Choroid plexus epithelial cell (primary cell): ENCODE measurements at regions not wholly inside any gene's neighbourhood (a gene's known extent, or its start where the extent isn't known, plus 50 kb on each side); places are given as distances from the start of the nearest gene placed in this dataset.
"Not testable (repeated sequence)": the region's sequence is repeated elsewhere in the genome, so short reads cannot be mapped to it uniquely, and the experiment has no call there.

Source experiments
- DNase-seq: peaks from one replicate; pipeline ENCODE4 v3.0.0-alpha.2; 2010; ENCODE audit warnings: low read depth
- H3K4me3 ChIP-seq: 2 replicates; pipeline ENCODE4 v1.5.1; 2011; ENCODE audit warnings: low read depth, mild to moderate bottlenecking, control low read depth, low read length, moderate library complexity
- CTCF ChIP-seq: conservative IDR thresholded peaks from 2 replicates; pipeline ENCODE4 v1.5.1; 2011; ENCODE audit warnings: low read depth, mild to moderate bottlenecking, control low read depth, inconsistent platforms, low read length, moderate library complexity

GRCh38 chr13:90331974-90332373, 1015.5 kb upstream of the MIR17HG start:
- no peak for TF ChIP-seq CTCF
- no peak overlapping the region for H3K4me3 ChIP-seq
- no peak for DNase-seq

GRCh38 chr13:90336507-90336906, 1011.0 kb upstream of the MIR17HG start:
- no peak for TF ChIP-seq CTCF
- no peak overlapping the region for H3K4me3 ChIP-seq
- no peak for DNase-seq

GRCh38 chr13:90341348-90341747, 1006.1 kb upstream of the MIR17HG start:
- not testable (repeated sequence) for H3K4me3 ChIP-seq, DNase-seq

GRCh38 chr13:90348477-90349136, 998.9 kb upstream of the MIR17HG start:
- not testable (repeated sequence) for H3K4me3 ChIP-seq, DNase-seq

- no peak for TF ChIP-seq CTCF
- no peak for DNase-seq
- H3K4me3 ChIP-seq: no peak overlapping the region
Observed at GRCh38 chr13:90352763-90353162, 994.7 kb upstream of the MIR17HG start.

- TF ChIP-seq CTCF: no peak
- DNase-seq: no peak
- H3K4me3 ChIP-seq: no peak overlapping the region
Observed at GRCh38 chr13:90355162-90355751, 992.2 kb upstream of the MIR17HG start.

- no peak for TF ChIP-seq CTCF
- H3K4me3 ChIP-seq: no peak overlapping the region
- no peak for DNase-seq
Observed at GRCh38 chr13:90360785-90361184, 986.7 kb upstream of the MIR17HG start.

- peak; percentile 10 for DNase-seq
- H3K4me3 ChIP-seq: no peak overlapping the region
- TF ChIP-seq CTCF: no peak
Observed at GRCh38 chr13:90362707-90363106, 984.8 kb upstream of the MIR17HG start.
